ENCODE measurements at regions not wholly inside any gene's neighbourhood (a gene's known extent, or its start where the extent isn't known, plus 50 kb on each side); places are given as distances from the start of the nearest gene placed in this dataset.

DNA sequence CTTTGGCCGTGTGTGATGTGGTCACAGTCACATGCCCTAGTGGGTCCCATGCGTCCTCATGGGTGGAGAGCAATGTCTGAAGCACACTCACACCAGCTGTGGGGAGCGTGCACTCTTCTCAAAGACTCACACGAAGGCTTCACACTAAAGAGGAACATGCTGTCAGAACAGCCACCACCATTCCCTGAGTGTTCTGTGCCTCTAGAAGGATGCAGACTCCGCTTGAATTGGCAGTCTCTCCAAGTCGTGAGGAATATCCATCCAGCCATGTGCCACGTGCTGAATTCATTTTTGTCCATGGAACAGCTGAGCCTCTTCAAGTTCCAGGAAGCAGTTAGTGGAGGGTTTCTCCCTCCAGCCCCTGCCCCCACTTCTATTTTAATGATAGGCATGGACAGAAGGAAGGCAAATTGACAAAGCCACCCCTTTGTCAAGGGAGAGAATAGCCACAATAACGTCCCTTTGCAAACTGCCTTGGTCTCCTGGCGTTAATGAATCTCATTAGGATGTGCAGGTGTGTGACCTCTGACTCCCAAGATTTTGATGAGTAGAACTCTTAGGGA lies 464.3 kb upstream of the ID2 start:
- TF ChIP-seq, protein P1, sequence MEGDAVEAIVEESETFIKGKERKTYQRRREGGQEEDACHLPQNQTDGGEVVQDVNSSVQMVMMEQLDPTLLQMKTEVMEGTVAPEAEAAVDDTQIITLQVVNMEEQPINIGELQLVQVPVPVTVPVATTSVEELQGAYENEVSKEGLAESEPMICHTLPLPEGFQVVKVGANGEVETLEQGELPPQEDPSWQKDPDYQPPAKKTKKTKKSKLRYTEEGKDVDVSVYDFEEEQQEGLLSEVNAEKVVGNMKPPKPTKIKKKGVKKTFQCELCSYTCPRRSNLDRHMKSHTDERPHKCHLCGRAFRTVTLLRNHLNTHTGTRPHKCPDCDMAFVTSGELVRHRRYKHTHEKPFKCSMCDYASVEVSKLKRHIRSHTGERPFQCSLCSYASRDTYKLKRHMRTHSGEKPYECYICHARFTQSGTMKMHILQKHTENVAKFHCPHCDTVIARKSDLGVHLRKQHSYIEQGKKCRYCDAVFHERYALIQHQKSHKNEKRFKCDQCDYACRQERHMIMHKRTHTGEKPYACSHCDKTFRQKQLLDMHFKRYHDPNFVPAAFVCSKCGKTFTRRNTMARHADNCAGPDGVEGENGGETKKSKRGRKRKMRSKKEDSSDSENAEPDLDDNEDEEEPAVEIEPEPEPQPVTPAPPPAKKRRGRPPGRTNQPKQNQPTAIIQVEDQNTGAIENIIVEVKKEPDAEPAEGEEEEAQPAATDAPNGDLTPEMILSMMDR (IDR thresholded peaks at IDR 0.05): no peak
- no peak for TF ChIP-seq EP300 (IDR thresholded peaks at IDR 0.05; ENCODE audit: low read depth)
